K562 (cell line): ENCODE measurements at regions not wholly inside any gene's neighbourhood (a gene's known extent, or its start where the extent isn't known, plus 50 kb on each side); places are given as distances from the start of the nearest gene placed in this dataset.

Experiments used
- ATAC-seq: fragments of 200-7000 bp; cut with Tn5 transposase; 3 replicates; pipeline ENCODE4 v1.9.1; 2020; ENCODE audit warnings: moderate library complexity
- BruUV-seq: library from RNA; stranded (reverse); fragments of 400-500 nt; replicated peaks from 2 replicates; lab custom pipeline; 2021; lab: Mats Ljungman, UMichigan
- CTCF ChIA-PET: fragments of 300-600 bp; formaldehyde crosslinking; extraction: SDS; loops from one replicate; lab custom pipeline; 2021; ENCODE audit warnings: low intra/inter-chr PET ratio; lab: Yijun Ruan, JAX
- POLR2A ChIA-PET: fragments of 300-600, 350-650 bp; sonication (Branson Sonifier 250); formaldehyde crosslinking; extraction: SDS; loops from one replicate; lab custom pipeline; 2021; ENCODE audit warnings: antibody characterized with exemption, inconsistent platforms; lab: Yijun Ruan, JAX
- DNase-seq, 4 experiments: peaks; one replicate each; pipeline versions ENCODE4 v3.0.0 to v3.0.0-alpha.2; 2011 to 2018; ENCODE audit warnings: low spot score in 3 of 4, mixed read lengths in 3 of 4; ENCODE audit errors: extremely low read depth in 1 of 4
- FAIRE-seq: peaks from 2 replicates; lab custom pipeline; 2011; peaks lifted over from hg19 to GRCh38; lab: Jason Lieb, UNC
- H2AFZ ChIP-seq: 2 replicates; pipeline ENCODE4 v1.6.0; 2011; ENCODE audit warnings: low read depth, low read length, control low read depth, inconsistent platforms
- H3K27ac ChIP-seq: fragments of 200-600 bp; 3 replicates; pipeline ENCODE4 v1.8.0; 2011; ENCODE audit warnings: low read depth, mild to moderate bottlenecking, control low read depth, inconsistent platforms, low read length, moderate library complexity, mixed read lengths; ENCODE audit errors: extremely low read depth
- H3K27me3 ChIP-seq, 2 experiments: fragments of 300-600 bp in 1 of 2; 2 replicates in 1 of 2; 3 replicates in 1 of 2; pipeline versions ENCODE4 v1.6.0 to v1.8.0; 2011; ENCODE audit warnings: inconsistent platforms in 2 of 2, low read length in 2 of 2, mild to moderate bottlenecking in 1 of 2, mixed read lengths in 1 of 2, moderate library complexity in 1 of 2; ENCODE audit not compliant: control insufficient read depth in 2 of 2, insufficient read depth in 2 of 2
- H3K36me3 ChIP-seq: fragments of 300-600 bp; 3 replicates; pipeline ENCODE4 v1.8.0; 2011; ENCODE audit warnings: mild to moderate bottlenecking, low read length, inconsistent platforms; ENCODE audit not compliant: control insufficient read depth, insufficient read depth
- H3K4me1 ChIP-seq, 2 experiments: fragments of 200-600 bp in 1 of 2; replicated peaks in 1 of 2; 2 replicates in 1 of 2; 3 replicates in 1 of 2; pipeline versions ENCODE4 v1.5.1 to v1.8.0; 2011; ENCODE audit warnings: inconsistent platforms in 2 of 2, low read length in 2 of 2, mild to moderate bottlenecking in 1 of 2, mixed read lengths in 1 of 2, moderate library complexity in 1 of 2; ENCODE audit not compliant: control insufficient read depth in 2 of 2, insufficient read depth in 2 of 2
- H3K4me2 ChIP-seq: 2 replicates; pipeline ENCODE4 v1.6.1; 2011; ENCODE audit warnings: low read length, control low read depth, inconsistent platforms, mixed read lengths; ENCODE audit not compliant: insufficient read depth
- H3K4me3 ChIP-seq: fragments of 200-600 bp; sonication (generic), shearing (Covaris generic); 2 replicates; pipeline ENCODE4 v1.5.1; 2016; ENCODE audit warnings: control low read depth, inconsistent platforms
- H3K79me2 ChIP-seq: fragments of 200-600 bp; 3 replicates; pipeline ENCODE4 v1.8.0; 2011; ENCODE audit warnings: low read length, inconsistent platforms; ENCODE audit not compliant: control insufficient read depth, insufficient read depth
- H3K9ac ChIP-seq, 2 experiments: 2 replicates each; pipeline versions ENCODE4 v1.6.0 to v1.6.1; 2011; ENCODE audit warnings: low read depth in 2 of 2, low read length in 2 of 2, control low read depth in 1 of 2, inconsistent platforms in 1 of 2, mild to moderate bottlenecking in 1 of 2, mixed read lengths in 1 of 2; ENCODE audit not compliant: insufficient read depth in 1 of 2
- H3K9me1 ChIP-seq: one replicate; pipeline ENCODE4 v1.6.0; 2011; ENCODE audit warnings: inconsistent platforms, mild to moderate bottlenecking, low read length, moderate library complexity; ENCODE audit not compliant: control insufficient read depth, insufficient read depth
- H3K9me3 ChIP-seq: replicated peaks from 2 replicates; pipeline ENCODE4 v1.5.1; 2011; ENCODE audit warnings: low read depth, low read length, inconsistent platforms; ENCODE audit not compliant: control insufficient read depth, insufficient read depth
- H4K20me1 ChIP-seq: replicated peaks from 2 replicates; pipeline ENCODE4 v1.6.1; 2011; ENCODE audit warnings: low read length, inconsistent platforms, mixed read lengths; ENCODE audit not compliant: control insufficient read depth, insufficient read depth
- BCLAF1 ChIP-seq, 2 experiments: fragments of 450-650 bp in 1 of 2; IDR thresholded peaks; 2 replicates each; pipeline ENCODE4 v1.6.1; 2011 to 2017; ENCODE audit warnings: low read depth in 2 of 2, antibody characterized with exemption in 1 of 2, borderline replicate concordance in 1 of 2, low read length in 1 of 2, mild to moderate bottlenecking in 1 of 2, mixed read lengths in 1 of 2; ENCODE audit not compliant: control insufficient read depth in 1 of 2
- CBX1 ChIP-seq: sonication (generic); IDR thresholded peaks from 2 replicates; pipeline ENCODE4 v1.6.1; 2016; ENCODE audit warnings: antibody characterized with exemption, low read depth, mild to moderate bottlenecking
- CBX8 ChIP-seq: fragments of 200-600 bp; sonication (generic); IDR thresholded peaks from 2 replicates; pipeline ENCODE4 v1.6.1; 2012; ENCODE audit warnings: borderline replicate concordance, mixed run types, low read depth, mild to moderate bottlenecking, moderate library complexity, mixed read lengths, low read length, control low read depth, inconsistent platforms; ENCODE audit not compliant: poor library complexity, severe bottlenecking; ENCODE audit errors: extremely low read depth
- CC2D1A ChIP-seq: fragments of 450-650 bp; IDR thresholded peaks from 2 replicates; pipeline ENCODE4 v1.6.1; 2017; ENCODE audit warnings: mild to moderate bottlenecking
- MXD1 ChIP-seq: fragments of 250-450 bp; sonication (Bioruptor Pico); IDR thresholded peaks from 2 replicates; pipeline ENCODE4 v1.8.0; 2021; ENCODE audit warnings: borderline replicate concordance, mild to moderate bottlenecking, moderate library complexity; ENCODE audit not compliant: poor library complexity, severe bottlenecking
- VEZF1 ChIP-seq: fragments of 200-800 bp; sonication (Bioruptor generic); IDR thresholded peaks from 2 replicates; pipeline ENCODE4 v1.6.1; 2017; ENCODE audit warnings: missing genetic modification characterization, missing compliant biosample characterization
- ZNF586 ChIP-seq: fragments of 450-650 bp; formaldehyde crosslinking; conservative IDR thresholded peaks from 2 replicates; pipeline ENCODE4 v1.4.0; 2020; ENCODE audit warnings: mild to moderate bottlenecking, moderate library complexity
- WGBS: fragments of 100-300 bp; shearing (Covaris generic); methylation state at CpG from one replicate; pipeline ENCODE4 v1.1.6; 2016; ENCODE audit warnings: low coverage, mixed read lengths; ENCODE audit not compliant: insufficient coverage; ENCODE audit errors: missing lambda C conversion rate; 5-methylcytosine and 5-hydroxymethylcytosine counted together
- in situ Hi-C: fragments of 300-500 bp; cut with MboI; formaldehyde crosslinking; loops from 4 replicates; pipeline ENCODE4 v1.15.0; 2018; ENCODE audit warnings: inconsistent platforms, mixed read lengths
- intact Hi-C: fragments of 100-400 bp; cut with micrococcal nuclease; formaldehyde crosslinking; loops from 2 replicates; pipeline ENCODE4 v1.14.2; 2022

- TF ChIP-seq BCLAF1 (IDR thresholded peaks at IDR 0.05; ENCODE audit: borderline replicate concordance in 1 of 2, control insufficient read depth in 1 of 2, low read depth in 2 of 2, low read length in 1 of 2), result no peak
- no peak for TF ChIP-seq VEZF1
- TF ChIP-seq CBX1, result no peak
- TF ChIP-seq MXD1 (CRISPR knock-in tag), result no peak
Observed at GRCh38 chr7:46071601-46072000, 150.5 kb upstream of the IGFBP3 start (continued).

- no peak overlapping the region for H3K27ac ChIP-seq
- H3K27me3 ChIP-seq, result no peaks in the 10 kb centered on the region
- no peaks in the 10 kb centered on the region for H3K36me3 ChIP-seq
- ChIA-PET POLR2A (no interaction called here), CTCF (no interaction called here)
- H3K9me3 ChIP-seq, result no peaks in the 10 kb centered on the region
- H3K4me2 ChIP-seq, result no peak overlapping the region
- in situ Hi-C loops (no loop called here), intact Hi-C loops (no loop called here)
- no peak overlapping the region for H3K4me3 ChIP-seq
- FAIRE-seq (no peak), ATAC-seq (no peak), DNase-seq (no peak)
- H3K9me1 ChIP-seq, result no peaks in the 10 kb centered on the region
- H4K20me1 ChIP-seq, result no peaks in the 10 kb centered on the region
- no peaks in the 10 kb centered on the region for H3K4me1 ChIP-seq
- no peak overlapping the region for H2AFZ ChIP-seq
- WGBS, result 4% methylated on average over 3 of the region's 3 CpGs
- H3K9ac ChIP-seq, result no peak overlapping the region
- no TSS peak for BruUV-seq
- no peaks in the 10 kb centered on the region for H3K79me2 ChIP-seq
- TF ChIP-seq CBX8, result no peak
- no peak for TF ChIP-seq CC2D1A
- TF ChIP-seq ZNF586, result no peak
Observed at GRCh38 chr7:46071076-46071475, 150.0 kb upstream of the IGFBP3 start.
